GM19324 (cell line): ENCODE measurements at regions not wholly inside any gene's neighbourhood (a gene's known extent, or its start where the extent isn't known, plus 50 kb on each side); places are given as distances from the start of the nearest gene placed in this dataset.

ENCODE experiments used
- ATAC-seq: cut with Tn5 transposase; IDR thresholded peaks from one replicate; pipeline ENCODE4 v1.9.1; 2021; ENCODE audit warnings: mild to moderate bottlenecking, moderate library complexity; ENCODE audit not compliant: unreplicated experiment, low FRiP score

GRCh38 chr2:9681427-9681817, 50.6 kb upstream of the YWHAQ start:
- ATAC-seq = no peak

- no peak for ATAC-seq
Measured at GRCh38 chr2:9685637-9686036, 54.8 kb upstream of the YWHAQ start.

- no peak for ATAC-seq
Measured at GRCh38 chr2:9686061-9686460, 55.3 kb upstream of the YWHAQ start.

DNA sequence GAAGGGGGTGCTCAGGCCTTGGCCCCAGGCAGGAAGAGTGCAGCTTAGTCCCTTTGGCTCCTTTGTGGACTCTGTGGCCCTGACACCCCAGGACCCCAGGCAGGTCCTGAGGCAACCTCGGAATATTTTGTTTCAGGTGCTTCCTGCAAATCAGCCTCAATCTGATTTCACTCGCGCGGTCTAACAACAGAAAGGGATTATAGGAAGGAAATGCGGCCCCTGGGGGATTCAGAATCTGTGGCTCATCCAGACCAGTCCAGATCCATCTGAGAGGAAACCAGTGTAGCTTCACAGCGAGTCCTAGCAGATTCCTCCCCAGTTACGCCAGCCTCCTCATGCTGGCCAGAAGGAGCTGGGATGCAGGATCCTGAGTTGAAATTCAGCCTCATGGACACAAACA, 59.5 kb upstream of the YWHAQ start:
- ATAC-seq = no peak

- no peak for ATAC-seq
Measured at GRCh38 chr2:9690716-9691498, 60.1 kb upstream of the YWHAQ start.

- ATAC-seq = peak; percentile 53
Measured at GRCh38 chr2:9692456-9693195, 61.8 kb upstream of the YWHAQ start.

DNA sequence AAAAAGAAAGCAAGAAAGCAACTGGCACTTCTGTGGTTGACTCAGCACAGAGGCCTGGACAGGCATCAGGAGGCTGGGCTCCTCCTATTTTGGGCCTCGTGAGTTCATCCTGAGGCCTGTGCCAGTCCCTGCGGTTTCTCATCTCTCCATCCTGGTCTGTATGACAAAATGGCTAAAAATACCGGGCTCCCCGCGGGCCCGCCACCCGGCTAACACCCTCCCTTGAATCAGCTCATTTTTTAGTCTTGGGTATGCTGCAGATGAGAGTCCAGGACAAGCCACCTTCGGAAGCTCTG, 62.3 kb upstream of the YWHAQ start:
- ATAC-seq = no peak

DNA sequence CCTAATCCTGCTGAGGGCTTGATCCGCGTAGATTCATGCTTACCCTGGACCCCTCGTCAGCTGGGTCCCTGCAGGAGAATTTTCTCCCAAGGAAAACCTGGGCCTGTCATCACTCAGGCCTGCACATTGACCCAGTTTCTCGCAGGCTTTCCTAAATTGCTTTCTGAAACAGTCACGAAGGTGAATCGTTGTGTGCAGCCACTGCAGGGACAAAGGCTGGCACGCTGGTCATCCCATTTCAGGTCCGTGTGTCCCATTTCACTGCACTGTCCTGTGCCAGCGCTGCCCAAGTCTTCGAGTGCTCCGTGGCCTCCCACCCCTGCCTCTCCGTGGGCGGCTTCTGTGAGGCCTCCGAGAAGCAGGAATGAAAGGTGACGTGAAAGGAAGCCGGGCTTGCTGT, 62.8 kb upstream of the YWHAQ start:
- no peak for ATAC-seq

GRCh38 chr2:9694661-9695234, 64.0 kb upstream of the YWHAQ start:
- no peak for ATAC-seq

- ATAC-seq = no peak
Measured at GRCh38 chr2:9695941-9696340, 65.1 kb upstream of the YWHAQ start.

DNA sequence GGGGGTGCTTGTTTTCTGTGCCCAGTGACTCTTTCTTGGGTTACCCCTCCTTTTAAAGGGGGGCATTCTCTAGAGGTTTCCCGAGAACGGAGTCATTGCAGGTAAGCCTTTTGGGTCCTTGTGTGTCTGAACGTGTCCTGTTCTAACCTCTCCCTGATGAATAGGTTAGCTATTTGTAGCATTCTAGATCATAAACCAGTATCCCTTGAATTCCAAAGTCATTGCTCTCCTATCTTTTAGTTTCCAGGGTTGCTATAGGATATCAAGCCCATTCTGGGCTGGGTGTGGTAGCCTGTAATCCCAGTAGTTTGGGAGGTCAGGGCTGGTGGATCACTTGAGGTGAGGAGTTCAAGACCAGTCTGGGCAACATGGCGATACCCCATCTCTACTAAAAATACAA, 65.9 kb upstream of the YWHAQ start:
- no peak for ATAC-seq

- ATAC-seq = peak; percentile 63
Measured at GRCh38 chr2:9697909-9698308, 67.1 kb upstream of the YWHAQ start.

DNA sequence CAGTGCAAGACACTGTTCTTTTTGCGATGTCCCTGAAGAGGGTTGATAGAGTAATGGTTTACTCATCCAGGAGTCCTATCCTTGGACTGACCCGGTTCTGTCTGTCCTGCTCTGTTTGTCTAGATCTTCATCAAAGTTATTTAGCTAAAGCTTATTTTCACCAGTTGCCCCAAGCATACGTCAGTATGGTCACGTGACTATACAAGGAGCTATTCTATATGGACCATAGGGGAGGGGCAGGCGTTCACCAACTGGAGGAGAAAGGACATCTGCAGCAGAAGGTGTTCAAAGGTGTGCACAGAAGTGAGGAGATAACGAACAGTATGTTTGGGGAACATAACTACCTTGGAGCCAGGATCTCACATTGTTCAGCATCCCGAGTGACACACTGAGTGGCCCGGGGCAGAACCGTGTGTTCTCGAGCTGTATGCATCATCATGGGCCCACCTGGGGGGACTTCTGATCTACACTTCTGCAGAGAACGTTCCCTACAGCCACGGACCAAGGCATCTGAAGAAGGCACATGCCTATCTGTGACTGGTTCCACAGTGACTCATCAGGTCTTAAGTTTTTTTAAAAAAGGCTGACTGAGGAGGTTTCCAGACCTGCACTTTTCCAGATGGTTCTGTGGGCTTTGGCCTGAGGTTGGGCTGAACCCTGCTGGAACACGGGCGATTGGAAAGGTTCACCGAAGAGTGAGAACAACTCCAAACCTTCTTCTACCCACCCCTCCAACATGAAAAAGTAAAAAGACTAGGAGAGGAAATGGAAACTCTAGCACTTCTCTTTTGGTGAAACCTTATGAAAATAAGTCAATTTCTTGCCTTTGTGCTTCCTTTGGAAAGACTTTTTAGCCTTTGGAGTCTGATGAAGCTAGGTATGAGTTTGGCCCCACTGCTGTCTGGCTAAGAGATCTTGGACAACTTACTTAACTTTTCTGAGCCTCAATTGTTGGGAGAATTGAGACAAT, 68.6 kb upstream of the YWHAQ start:
- no peak for ATAC-seq

GRCh38 chr2:9700109-9700495, 69.3 kb upstream of the YWHAQ start:
- no peak for ATAC-seq

DNA sequence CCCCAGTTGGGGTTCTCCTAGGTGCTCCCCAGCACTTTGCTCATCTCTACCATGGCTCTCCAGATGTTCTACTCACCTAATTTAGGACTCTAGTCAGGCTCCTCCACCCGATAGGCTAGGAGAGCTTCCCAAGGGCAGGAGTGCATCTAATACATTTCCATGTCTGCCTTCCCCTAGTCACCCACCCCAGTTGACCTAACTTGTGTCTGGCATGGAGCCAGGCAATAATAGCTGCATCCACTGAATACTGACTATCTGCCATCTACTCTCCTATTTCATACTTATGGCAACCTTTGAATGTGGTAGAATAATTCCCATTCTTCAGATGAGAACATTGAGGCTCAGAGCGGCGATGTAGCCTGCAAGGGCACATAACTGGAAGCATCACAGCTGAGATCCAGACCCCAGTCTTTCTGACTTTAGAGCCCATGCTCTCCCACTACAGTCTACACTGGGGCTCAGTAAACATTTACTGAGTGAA, 71.8 kb upstream of the YWHAQ start:
- ATAC-seq = no peak

DNA sequence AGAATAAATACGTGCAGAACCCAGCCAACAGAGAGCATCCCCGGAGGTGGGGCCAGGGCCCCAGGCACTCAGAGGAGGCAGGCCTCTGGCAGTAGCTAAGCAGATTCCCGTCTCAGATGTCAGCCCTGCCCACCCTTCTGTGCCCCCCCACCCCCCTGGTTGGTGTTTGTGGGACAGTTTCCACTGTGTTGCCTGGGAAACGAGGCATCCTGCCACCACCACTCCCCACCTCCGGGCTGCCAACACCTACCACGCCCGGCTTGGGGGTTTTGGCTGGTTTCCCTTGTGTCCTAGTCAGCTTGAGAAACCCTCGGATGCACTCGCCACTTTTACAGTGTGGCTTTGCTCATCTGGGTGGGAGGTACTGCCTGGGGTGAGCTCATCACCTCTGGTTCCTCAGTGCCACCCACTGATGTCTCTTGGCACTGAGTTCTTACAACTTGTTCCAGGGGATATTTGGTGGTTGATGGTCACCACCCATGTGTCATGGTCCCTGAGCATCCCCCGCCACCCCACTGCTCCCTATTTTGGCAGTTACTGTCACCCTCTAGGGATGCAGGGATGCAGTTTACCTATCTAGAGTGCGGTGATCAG, 72.4 kb upstream of the YWHAQ start:
- no peak for ATAC-seq

DNA sequence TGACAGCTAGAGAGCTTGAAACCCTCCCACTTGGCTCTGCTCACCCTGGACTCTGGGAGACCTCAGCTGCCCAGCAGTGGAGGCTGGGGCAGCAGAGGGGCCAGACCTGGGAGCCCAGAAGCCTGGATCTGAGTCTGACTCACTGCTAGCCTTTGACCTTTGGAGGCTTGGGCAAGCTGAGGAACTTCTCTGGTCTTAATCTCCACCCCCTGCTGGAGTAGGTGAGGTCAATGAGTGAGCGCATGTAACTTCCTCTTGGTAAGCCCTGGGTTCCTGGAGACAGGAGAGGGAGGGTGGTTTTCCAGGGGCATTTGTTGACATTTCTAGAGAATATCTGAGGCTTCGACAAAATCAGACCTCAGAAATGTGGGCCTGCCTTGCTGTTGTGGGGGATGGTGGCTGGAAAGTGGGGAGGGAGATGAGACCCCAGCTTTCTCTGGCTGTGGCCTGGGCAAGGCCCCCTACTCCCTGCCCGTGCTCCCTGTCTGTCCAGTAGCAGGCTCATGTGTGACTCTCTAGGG, 73.0 kb upstream of the YWHAQ start:
- no peak for ATAC-seq

- ATAC-seq = no peak
Measured at GRCh38 chr2:9704600-9704999, 73.8 kb upstream of the YWHAQ start.

DNA sequence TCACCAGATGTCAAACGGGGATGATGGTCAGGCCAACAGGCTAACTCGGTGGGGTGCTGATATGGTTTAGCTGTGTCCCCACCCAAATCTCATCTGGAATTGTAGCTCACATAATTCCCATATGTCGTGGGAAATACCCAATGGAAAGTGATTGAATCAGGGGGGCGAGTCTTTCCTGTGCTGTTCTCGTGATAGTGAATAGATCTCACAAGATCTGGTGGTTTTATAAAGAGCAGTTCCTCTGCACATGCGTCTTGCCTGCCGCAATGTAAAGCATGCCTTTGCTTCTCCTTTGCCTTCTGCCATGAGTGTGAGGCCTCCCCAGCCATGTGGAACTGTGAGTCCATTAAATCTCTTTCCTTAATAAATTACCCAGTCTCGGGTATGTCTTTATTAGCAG, 74.4 kb upstream of the YWHAQ start:
- no peak for ATAC-seq

- no peak for ATAC-seq
Measured at GRCh38 chr2:9707008-9707407, 76.2 kb upstream of the YWHAQ start.
